OCI-LY3 (cell line): ENCODE measurements at regions not wholly inside any gene's neighbourhood (a gene's known extent, or its start where the extent isn't known, plus 50 kb on each side); places are given as distances from the start of the nearest gene placed in this dataset.

Experiments
- H2AFZ ChIP-seq: fragments of 200-600, 300-600 bp; shearing (Covaris generic); 2 replicates; pipeline ENCODE4 v1.6.0; 2014; ENCODE audit warnings: antibody characterized with exemption, low read depth, low read length
- H3K27ac ChIP-seq: fragments of 200-600, 300-600 bp; sonication (generic); 2 replicates; pipeline ENCODE4 v1.5.1; 2014; ENCODE audit warnings: mild to moderate bottlenecking, low read length, moderate library complexity, mixed read lengths
- H3K27me3 ChIP-seq: fragments of 200-600, 300-600 bp; sonication (generic); 2 replicates; pipeline ENCODE4 v1.6.1; 2014; ENCODE audit warnings: low read depth, low read length, mixed read lengths
- H3K36me3 ChIP-seq: fragments of 200-600, 300-600 bp; sonication (generic); replicated peaks from 2 replicates; pipeline ENCODE3; 2014; ENCODE audit warnings: low read depth, low read length, mixed read lengths
- H3K4me1 ChIP-seq: fragments of 300-600, 200-600 bp; sonication (generic); 2 replicates; pipeline ENCODE4 v1.6.1; 2014; ENCODE audit warnings: low read length, mixed read lengths
- H3K4me2 ChIP-seq: fragments of 200-600, 300-600 bp; sonication (generic); 2 replicates; pipeline ENCODE4 v1.6.1; 2014; ENCODE audit warnings: low read length, mixed read lengths
- H3K4me3 ChIP-seq: fragments of 300-600, 200-600 bp; sonication (generic); 2 replicates; pipeline ENCODE4 v1.5.1; 2014; ENCODE audit warnings: antibody characterized with exemption, mild to moderate bottlenecking, low read length, moderate library complexity
- H3K79me2 ChIP-seq: fragments of 300-600, 200-600 bp; shearing (Covaris generic); 2 replicates; pipeline ENCODE4 v1.6.1; 2014; ENCODE audit warnings: mild to moderate bottlenecking, low read length, mixed read lengths
- H3K9ac ChIP-seq: fragments of 300-600, 200-600 bp; shearing (Covaris generic); 2 replicates; pipeline ENCODE4 v1.6.0; 2014; ENCODE audit warnings: mild to moderate bottlenecking, low read length, moderate library complexity
- H3K9me3 ChIP-seq: fragments of 200-600, 300-600 bp; shearing (Covaris generic); 2 replicates; pipeline ENCODE4 v1.6.1; 2014; ENCODE audit warnings: low read length, mixed read lengths; ENCODE audit not compliant: insufficient read depth
- H4K20me1 ChIP-seq: fragments of 200-600, 300-600 bp; sonication (generic); 2 replicates; pipeline ENCODE4 v1.6.1; 2016; ENCODE audit warnings: low read length, mixed read lengths; ENCODE audit not compliant: insufficient read depth
- CTCF ChIP-seq: fragments of 200-600, 300-600 bp; sonication (generic); IDR thresholded peaks from 2 replicates; pipeline ENCODE4 v1.5.1; 2014; ENCODE audit warnings: antibody characterized with exemption, low read length, low read depth
- EZH2phosphoT487 ChIP-seq: fragments of 200-600 bp; shearing (Covaris generic); IDR thresholded peaks from 2 replicates; pipeline ENCODE4 v1.6.1; 2018; ENCODE audit warnings: antibody characterized with exemption, mixed run types, low read depth

GRCh38 chr18:10264260-10264659 lies 190.2 kb upstream of the APCDD1 start:
- H2AFZ ChIP-seq = no peak overlapping the region
- TF ChIP-seq CTCF (no peak), EZH2phosphoT487 (no peak)
- no peaks in the 10 kb centered on the region for H3K79me2 ChIP-seq
- no peak overlapping the region for H3K27ac ChIP-seq
- H3K4me3 ChIP-seq = no peak overlapping the region
- no peaks in the 10 kb centered on the region for H3K9me3 ChIP-seq
- H3K4me1 ChIP-seq = no peaks in the 10 kb centered on the region
- H3K36me3 ChIP-seq = no peaks in the 10 kb centered on the region
- H3K4me2 ChIP-seq = no peak overlapping the region
- no peak overlapping the region for H3K9ac ChIP-seq
- no peaks in the 10 kb centered on the region for H4K20me1 ChIP-seq
- H3K27me3 ChIP-seq = no peaks in the 10 kb centered on the region

- H3K27ac ChIP-seq = no peak overlapping the region
- no peak overlapping the region for H3K4me3 ChIP-seq
- no peaks in the 10 kb centered on the region for H3K36me3 ChIP-seq
- no peak overlapping the region for H3K4me2 ChIP-seq
- H3K9ac ChIP-seq = no peak overlapping the region
- no peaks in the 10 kb centered on the region for H3K79me2 ChIP-seq
- no peak overlapping the region for H2AFZ ChIP-seq
- H3K9me3 ChIP-seq = no peaks in the 10 kb centered on the region
- no peaks in the 10 kb centered on the region for H4K20me1 ChIP-seq
- H3K27me3 ChIP-seq = no peaks in the 10 kb centered on the region
- TF ChIP-seq CTCF (no peak), EZH2phosphoT487 (no peak)
- H3K4me1 ChIP-seq = no peaks in the 10 kb centered on the region
Observed at GRCh38 chr18:10265560-10266333, 188.7 kb upstream of the APCDD1 start.

- TF ChIP-seq CTCF = no peak
- TF ChIP-seq EZH2phosphoT487 = no peak
- no peaks in the 10 kb centered on the region for H3K36me3 ChIP-seq
- no peak overlapping the region for H3K4me2 ChIP-seq
- H2AFZ ChIP-seq = no peak overlapping the region
- no peak overlapping the region for H3K9ac ChIP-seq
- no peak overlapping the region for H3K4me3 ChIP-seq
- H3K9me3 ChIP-seq = no peaks in the 10 kb centered on the region
- H3K27ac ChIP-seq = no peak overlapping the region
- no peaks in the 10 kb centered on the region for H3K79me2 ChIP-seq
- no peaks in the 10 kb centered on the region for H3K4me1 ChIP-seq
- H4K20me1 ChIP-seq = no peaks in the 10 kb centered on the region
- no peaks in the 10 kb centered on the region for H3K27me3 ChIP-seq
Observed at GRCh38 chr18:10266334-10266590, 188.2 kb upstream of the APCDD1 start.

- no peak overlapping the region for H2AFZ ChIP-seq
- no peaks in the 10 kb centered on the region for H3K36me3 ChIP-seq
- H3K4me2 ChIP-seq = no peak overlapping the region
- H3K27ac ChIP-seq = no peak overlapping the region
- no peaks in the 10 kb centered on the region for H4K20me1 ChIP-seq
- H3K27me3 ChIP-seq = no peaks in the 10 kb centered on the region
- TF ChIP-seq CTCF (no peak), EZH2phosphoT487 (no peak)
- H3K4me3 ChIP-seq = no peak overlapping the region
- no peaks in the 10 kb centered on the region for H3K79me2 ChIP-seq
- H3K9ac ChIP-seq = no peak overlapping the region
- no peaks in the 10 kb centered on the region for H3K4me1 ChIP-seq
- H3K9me3 ChIP-seq = no peaks in the 10 kb centered on the region
Observed at GRCh38 chr18:10269261-10269660, 185.2 kb upstream of the APCDD1 start.
